OCI-LY3 (cell line): ENCODE measurements at regions not wholly inside any gene's neighbourhood (a gene's known extent, or its start where the extent isn't known, plus 50 kb on each side); places are given as distances from the start of the nearest gene placed in this dataset.

Source experiments
- H2AFZ ChIP-seq: fragments of 200-600, 300-600 bp; shearing (Covaris generic); 2 replicates; pipeline ENCODE4 v1.6.0; 2014; ENCODE audit warnings: antibody characterized with exemption, low read depth, low read length
- H3K27ac ChIP-seq: fragments of 200-600, 300-600 bp; sonication (generic); 2 replicates; pipeline ENCODE4 v1.5.1; 2014; ENCODE audit warnings: mild to moderate bottlenecking, low read length, moderate library complexity, mixed read lengths
- H3K27me3 ChIP-seq: fragments of 200-600, 300-600 bp; sonication (generic); 2 replicates; pipeline ENCODE4 v1.6.1; 2014; ENCODE audit warnings: low read depth, low read length, mixed read lengths
- H3K36me3 ChIP-seq: fragments of 200-600, 300-600 bp; sonication (generic); replicated peaks from 2 replicates; pipeline ENCODE3; 2014; ENCODE audit warnings: low read depth, low read length, mixed read lengths
- H3K4me1 ChIP-seq: fragments of 300-600, 200-600 bp; sonication (generic); 2 replicates; pipeline ENCODE4 v1.6.1; 2014; ENCODE audit warnings: low read length, mixed read lengths
- H3K4me2 ChIP-seq: fragments of 200-600, 300-600 bp; sonication (generic); 2 replicates; pipeline ENCODE4 v1.6.1; 2014; ENCODE audit warnings: low read length, mixed read lengths
- H3K4me3 ChIP-seq: fragments of 300-600, 200-600 bp; sonication (generic); 2 replicates; pipeline ENCODE4 v1.5.1; 2014; ENCODE audit warnings: antibody characterized with exemption, mild to moderate bottlenecking, low read length, moderate library complexity
- H3K79me2 ChIP-seq: fragments of 300-600, 200-600 bp; shearing (Covaris generic); 2 replicates; pipeline ENCODE4 v1.6.1; 2014; ENCODE audit warnings: mild to moderate bottlenecking, low read length, mixed read lengths
- H3K9ac ChIP-seq: fragments of 300-600, 200-600 bp; shearing (Covaris generic); 2 replicates; pipeline ENCODE4 v1.6.0; 2014; ENCODE audit warnings: mild to moderate bottlenecking, low read length, moderate library complexity
- H3K9me3 ChIP-seq: fragments of 200-600, 300-600 bp; shearing (Covaris generic); 2 replicates; pipeline ENCODE4 v1.6.1; 2014; ENCODE audit warnings: low read length, mixed read lengths; ENCODE audit not compliant: insufficient read depth
- H4K20me1 ChIP-seq: fragments of 200-600, 300-600 bp; sonication (generic); 2 replicates; pipeline ENCODE4 v1.6.1; 2016; ENCODE audit warnings: low read length, mixed read lengths; ENCODE audit not compliant: insufficient read depth
- CTCF ChIP-seq: fragments of 200-600, 300-600 bp; sonication (generic); IDR thresholded peaks from 2 replicates; pipeline ENCODE4 v1.5.1; 2014; ENCODE audit warnings: antibody characterized with exemption, low read length, low read depth
- EZH2phosphoT487 ChIP-seq: fragments of 200-600 bp; shearing (Covaris generic); IDR thresholded peaks from 2 replicates; pipeline ENCODE4 v1.6.1; 2018; ENCODE audit warnings: antibody characterized with exemption, mixed run types, low read depth

GRCh38 chr4:116427666-116428065 lies 657.7 kb downstream of the TRAM1L1 start:
- H3K4me2 ChIP-seq: no peak overlapping the region
- H3K36me3 ChIP-seq: no peaks in the 10 kb centered on the region
- no peaks in the 10 kb centered on the region for H3K79me2 ChIP-seq
- H3K4me1 ChIP-seq: no peaks in the 10 kb centered on the region
- H3K9ac ChIP-seq: no peak overlapping the region
- H4K20me1 ChIP-seq: no peaks in the 10 kb centered on the region
- no peak overlapping the region for H3K27ac ChIP-seq
- no peak for TF ChIP-seq EZH2phosphoT487
- no peak for TF ChIP-seq CTCF
- H3K27me3 ChIP-seq: no peaks in the 10 kb centered on the region
- H3K9me3 ChIP-seq: no peaks in the 10 kb centered on the region
- H2AFZ ChIP-seq: no peak overlapping the region
- no peak overlapping the region for H3K4me3 ChIP-seq

GRCh38 chr4:116413222-116413621 lies 672.2 kb downstream of the TRAM1L1 start:
- no peak overlapping the region for H3K27ac ChIP-seq
- no peak overlapping the region for H2AFZ ChIP-seq
- TF ChIP-seq CTCF (no peak), EZH2phosphoT487 (no peak)
- no peaks in the 10 kb centered on the region for H3K9me3 ChIP-seq
- no peaks in the 10 kb centered on the region for H3K27me3 ChIP-seq
- no peaks in the 10 kb centered on the region for H3K79me2 ChIP-seq
- H3K4me1 ChIP-seq: no peaks in the 10 kb centered on the region
- no peak overlapping the region for H3K4me3 ChIP-seq
- H4K20me1 ChIP-seq: no peaks in the 10 kb centered on the region
- H3K4me2 ChIP-seq: no peak overlapping the region
- no peak overlapping the region for H3K9ac ChIP-seq
- H3K36me3 ChIP-seq: no peaks in the 10 kb centered on the region

GRCh38 chr4:116401293-116401692 lies 684.1 kb downstream of the TRAM1L1 start:
- H3K4me2 ChIP-seq: no peak overlapping the region
- no peaks in the 10 kb centered on the region for H4K20me1 ChIP-seq
- no peak overlapping the region for H3K9ac ChIP-seq
- H3K79me2 ChIP-seq: no peaks in the 10 kb centered on the region
- TF ChIP-seq CTCF: no peak
- no peak for TF ChIP-seq EZH2phosphoT487
- H3K4me3 ChIP-seq: no peak overlapping the region
- no peaks in the 10 kb centered on the region for H3K9me3 ChIP-seq
- 0 out of 2 replicates have a peak overlapping the region, but pooled peaks have one; percentile 46 for H2AFZ ChIP-seq
- H3K36me3 ChIP-seq: no peaks in the 10 kb centered on the region
- H3K27me3 ChIP-seq: no peaks in the 10 kb centered on the region
- H3K27ac ChIP-seq: no peak overlapping the region
- no peaks in the 10 kb centered on the region for H3K4me1 ChIP-seq

- TF ChIP-seq CTCF (no peak), EZH2phosphoT487 (no peak)
- no peaks in the 10 kb centered on the region for H3K9me3 ChIP-seq
- no peak overlapping the region for H3K4me2 ChIP-seq
- H3K4me1 ChIP-seq: no peaks in the 10 kb centered on the region
- no peak overlapping the region for H3K9ac ChIP-seq
- no peak overlapping the region for H3K27ac ChIP-seq
- H3K36me3 ChIP-seq: no peaks in the 10 kb centered on the region
- no peaks in the 10 kb centered on the region for H4K20me1 ChIP-seq
- H3K79me2 ChIP-seq: no peaks in the 10 kb centered on the region
- H3K27me3 ChIP-seq: no peaks in the 10 kb centered on the region
- no peak overlapping the region for H3K4me3 ChIP-seq
- no peak overlapping the region for H2AFZ ChIP-seq
These were observed 684.9 kb downstream of the TRAM1L1 start for GRCh38 chr4:116400480-116400879.
